SK-N-MC (cell line): ENCODE measurements at regions not wholly inside any gene's neighbourhood (a gene's known extent, or its start where the extent isn't known, plus 50 kb on each side); places are given as distances from the start of the nearest gene placed in this dataset.

Experiments
- EZH2 ChIP-seq: fragments of 200-600 bp; sonication (generic); IDR thresholded peaks from one replicate; pipeline ENCODE4 v1.6.1; 2017; ENCODE audit warnings: antibody characterized with exemption
- FOXP2 ChIP-seq: optimal IDR thresholded peaks from 2 replicates; pipeline ENCODE3; 2011; ENCODE audit warnings: mild to moderate bottlenecking, moderate library complexity; ENCODE audit not compliant: insufficient read depth; ENCODE audit errors: extremely low read length, control extremely low read depth
- POLR2AphosphoS5 ChIP-seq: IDR thresholded peaks from 2 replicates; pipeline ENCODE4 v1.6.1; 2012; ENCODE audit warnings: mild to moderate bottlenecking, low read depth, low read length, borderline replicate concordance

DNA sequence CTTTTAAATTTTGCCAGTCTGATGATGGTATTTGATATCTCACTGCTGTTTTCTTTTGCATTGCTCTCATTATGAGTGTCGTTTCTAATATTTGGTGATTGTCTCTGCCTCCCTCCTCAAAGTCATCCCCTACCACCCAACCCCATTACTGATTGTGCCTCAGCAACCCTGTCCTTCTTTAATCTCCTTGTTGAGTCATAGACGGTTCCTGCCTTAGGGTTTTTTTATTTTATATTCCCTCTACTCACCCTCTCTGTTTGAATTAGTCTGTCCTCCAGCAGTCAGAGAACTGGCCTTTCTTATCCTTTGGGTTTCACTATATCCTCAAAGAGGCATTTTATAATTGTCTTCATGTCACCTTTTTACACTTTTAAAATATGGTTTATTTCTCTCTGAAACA, 409.3 kb upstream of the CPEB2 start:
- no peak for TF ChIP-seq FOXP2
- TF ChIP-seq EZH2, result no peak
- no peak for TF ChIP-seq POLR2AphosphoS5
